T-cell (primary cell): ENCODE measurements at regions not wholly inside any gene's neighbourhood (a gene's known extent, or its start where the extent isn't known, plus 50 kb on each side); places are given as distances from the start of the nearest gene placed in this dataset.
"Not testable (repeated sequence)": the region's sequence is repeated elsewhere in the genome, so short reads cannot be mapped to it uniquely, and the experiment has no call there.

Source experiments
- ATAC-seq, 4 experiments: fragments of 200-7000 bp in 3 of 4; fragments of 150-1000 bp in 1 of 4; cut with Tn5 transposase; replicated peaks in 1 of 4; 1 replicate in 3 of 4; 2 replicates in 1 of 4; pipeline ENCODE4 v1.10.0; 2021; ENCODE audit warnings: moderate library complexity in 3 of 4, mild to moderate bottlenecking in 2 of 4, moderate number of reproducible peaks in 1 of 4
- CTCF ChIA-PET, 2 donors: fragments of 300-600 bp; sonication (Branson Sonifier 250); formaldehyde crosslinking; loops; one replicate each; lab custom pipeline; 2022; ENCODE audit warnings: antibody characterized with exemption in 2 of 2; lab: Charles Lee
- POLR2A ChIA-PET, 2 donors: fragments of 300-600 bp; sonication (Branson Sonifier 250); formaldehyde crosslinking; loops; one replicate each; lab custom pipeline; 2022; ENCODE audit warnings: antibody characterized with exemption in 2 of 2; lab: Charles Lee
- DNase-seq, 35 experiments: peaks; one replicate each; pipeline versions ENCODE4 v3.0.0 to v3.0.0-alpha.2; 2013 to 2023
- H3K27ac ChIP-seq: one replicate; pipeline ENCODE4 v1.5.1; 2013; ENCODE audit warnings: low read length
- H3K27me3 ChIP-seq, 2 experiments: replicated peaks in 1 of 2; 1 replicate in 1 of 2; 2 replicates in 1 of 2; pipeline versions ENCODE4 v1.6.1 to v1.7.0; 2013; ENCODE audit warnings: low read length in 1 of 2, mixed read lengths in 1 of 2; ENCODE audit not compliant: control insufficient read depth in 2 of 2, insufficient read depth in 2 of 2; ENCODE audit errors: extremely low read depth in 1 of 2
- H3K36me3 ChIP-seq, 2 donors: 1 replicate in 1 of 2; 2 replicates in 1 of 2; pipeline versions ENCODE4 v1.6.1 to v1.7.0; 2013; ENCODE audit warnings: low read length in 1 of 2; ENCODE audit not compliant: control insufficient read depth in 2 of 2, insufficient read depth in 1 of 2; ENCODE audit errors: extremely low read depth in 1 of 2
- H3K4me1 ChIP-seq, 2 experiments: 1 replicate in 1 of 2; 2 replicates in 1 of 2; pipeline versions ENCODE4 v1.6.1 to v1.7.0; 2013; ENCODE audit warnings: low read length in 2 of 2, mixed read lengths in 1 of 2; ENCODE audit not compliant: insufficient read depth in 2 of 2, control insufficient read depth in 1 of 2; ENCODE audit errors: extremely low read depth in 1 of 2
- H3K4me3 ChIP-seq, 2 donors: 1 replicate in 1 of 2; 2 replicates in 1 of 2; pipeline versions ENCODE4 v1.5.1 to v1.7.0; 2013; ENCODE audit warnings: mild to moderate bottlenecking in 2 of 2, low read length in 1 of 2, moderate library complexity in 1 of 2; ENCODE audit not compliant: control insufficient read depth in 1 of 2; ENCODE audit errors: extremely low read depth in 1 of 2
- H3K9me3 ChIP-seq: 2 replicates; pipeline ENCODE4 v1.7.0; 2013
- H3K27ac Mint-ChIP-seq, 2 donors: one replicate each; pipeline ENCODE4 v1.8.0; 2020 to 2021; ENCODE audit warnings: mild to moderate bottlenecking in 2 of 2, mixed read lengths in 2 of 2
- H3K27me3 Mint-ChIP-seq, 2 donors: one replicate each; pipeline ENCODE4 v1.8.0; 2021 to 2022; ENCODE audit warnings: mixed read lengths in 2 of 2
- H3K36me3 Mint-ChIP-seq: one replicate; pipeline ENCODE4 v1.8.0; 2021; ENCODE audit warnings: mixed read lengths
- H3K4me1 Mint-ChIP-seq, 3 donors: one replicate each; pipeline ENCODE4 v1.8.0; 2020 to 2022; ENCODE audit warnings: mixed read lengths in 3 of 3, mild to moderate bottlenecking in 1 of 3
- H3K4me3 Mint-ChIP-seq, 3 donors: one replicate each; pipeline ENCODE4 v1.8.0; 2020 to 2022; ENCODE audit warnings: mild to moderate bottlenecking in 3 of 3, mixed read lengths in 3 of 3, moderate library complexity in 3 of 3
- H3K9me3 Mint-ChIP-seq, 3 donors: one replicate each; pipeline ENCODE4 v1.8.0; 2020 to 2022; ENCODE audit warnings: mixed read lengths in 3 of 3
- WGBS: methylation state at CpG from one replicate; pipeline ENCODE4 v1.1.5; 2013; ENCODE audit warnings: missing lambda C conversion rate; ENCODE audit not compliant: insufficient coverage; 5-methylcytosine and 5-hydroxymethylcytosine counted together

DNA sequence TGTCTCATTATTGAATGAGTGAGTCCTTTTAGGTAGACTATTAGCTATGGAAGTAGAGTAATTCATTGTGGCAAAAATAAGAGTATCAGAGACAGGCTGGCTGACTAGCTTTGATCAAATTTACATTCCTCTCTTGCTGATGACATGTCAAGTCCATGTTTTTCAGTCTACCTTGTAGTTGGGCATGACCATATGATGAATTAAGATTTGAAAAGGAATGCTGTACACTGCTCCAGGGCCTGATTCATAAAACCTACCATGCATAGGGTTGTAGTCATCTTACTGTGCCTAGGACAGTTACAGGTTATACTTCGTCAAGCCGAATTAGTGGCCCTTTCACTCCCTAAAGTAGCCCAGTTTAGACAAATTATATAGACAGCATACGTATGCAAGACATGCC, 545.7 kb upstream of the MIS18BP1 start:
- no peaks in the 10 kb centered on the region for H3K36me3 Mint-ChIP-seq
- H3K4me3 Mint-ChIP-seq: no peak overlapping the region
- POLR2A ChIA-PET: no interaction called here

DNA sequence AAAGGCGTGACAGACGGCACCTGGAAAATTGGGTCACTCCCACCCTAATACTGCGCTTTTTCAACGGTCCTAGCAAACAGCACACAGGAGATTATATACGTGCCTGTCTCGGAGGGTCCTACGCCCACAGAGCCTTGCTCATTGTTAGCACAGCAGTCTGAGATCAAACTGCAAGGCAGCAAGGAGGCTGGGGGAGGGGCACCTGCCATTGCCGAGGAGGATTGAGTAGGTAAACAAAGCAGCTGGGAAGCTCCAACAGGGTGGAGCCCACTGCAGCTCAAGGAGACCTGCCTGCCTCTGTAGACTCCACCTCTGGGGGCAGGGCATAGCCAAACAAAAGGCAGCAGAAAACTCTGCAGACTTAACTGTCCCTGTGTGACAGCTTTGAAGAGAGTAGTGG, 543.0 kb upstream of the MIS18BP1 start:
- H3K36me3 Mint-ChIP-seq, ATAC-seq, DNase-seq, CTCF ChIA-PET, POLR2A ChIA-PET, H3K4me3 Mint-ChIP-seq, H3K4me3 ChIP-seq, H3K4me1 ChIP-seq, H3K9me3 ChIP-seq, H3K9me3 Mint-ChIP-seq, H3K27me3 Mint-ChIP-seq, H3K36me3 ChIP-seq, H3K27ac Mint-ChIP-seq, H3K27ac ChIP-seq, H3K4me1 Mint-ChIP-seq, H3K27me3 ChIP-seq: not testable (repeated sequence)
- 83% methylated on average over 6 of the region's 8 CpGs for WGBS

More for the DNA sequence above, 545.7 kb upstream of the MIS18BP1 start:
- Mint-ChIP-seq H3K27ac (no peak overlapping the region), H3K27me3 (no peaks in the 10 kb centered on the region), H3K4me1 (no peaks in the 10 kb centered on the region), H3K9me3 (peaks cover under 1 to 10% (median 2%) of the 10 kb centered on the region in 3 donors)
- Histone ChIP-seq H3K27me3 (no peaks in the 10 kb centered on the region), H3K27ac (no peak overlapping the region), H3K4me1 (no peaks in the 10 kb centered on the region), H3K9me3 (no peaks in the 10 kb centered on the region), H3K4me3 (no peak overlapping the region), H3K36me3 (no peaks in the 10 kb centered on the region)
- CTCF ChIA-PET: no interaction called here
- ATAC-seq: no peak
- WGBS: no CpG with 5 or more reads among the region's 3 CpGs
- no peak for DNase-seq

- DNase-seq (no peak), ATAC-seq (no peak)
- H3K27me3 Mint-ChIP-seq: no peaks in the 10 kb centered on the region
- POLR2A ChIA-PET: no interaction called here
- Histone ChIP-seq H3K9me3 (no peaks in the 10 kb centered on the region), H3K4me3 (no peak overlapping the region), H3K4me1 (no peaks in the 10 kb centered on the region), H3K36me3 (no peaks in the 10 kb centered on the region), H3K27ac (no peak overlapping the region), H3K27me3 (no peaks in the 10 kb centered on the region)
- no peak overlapping the region for H3K4me3 Mint-ChIP-seq
- peaks cover 0 to 4% (median 3%) of the 10 kb centered on the region in 3 donors for H3K9me3 Mint-ChIP-seq
- CTCF ChIA-PET: no interaction called here
- no peaks in the 10 kb centered on the region for H3K4me1 Mint-ChIP-seq
- H3K36me3 Mint-ChIP-seq: no peaks in the 10 kb centered on the region
- no CpG with 5 or more reads among the region's 4 CpGs for WGBS
- H3K27ac Mint-ChIP-seq: no peak overlapping the region
Observed at GRCh38 chr14:45793081-45793480, 540.1 kb upstream of the MIS18BP1 start.

DNA sequence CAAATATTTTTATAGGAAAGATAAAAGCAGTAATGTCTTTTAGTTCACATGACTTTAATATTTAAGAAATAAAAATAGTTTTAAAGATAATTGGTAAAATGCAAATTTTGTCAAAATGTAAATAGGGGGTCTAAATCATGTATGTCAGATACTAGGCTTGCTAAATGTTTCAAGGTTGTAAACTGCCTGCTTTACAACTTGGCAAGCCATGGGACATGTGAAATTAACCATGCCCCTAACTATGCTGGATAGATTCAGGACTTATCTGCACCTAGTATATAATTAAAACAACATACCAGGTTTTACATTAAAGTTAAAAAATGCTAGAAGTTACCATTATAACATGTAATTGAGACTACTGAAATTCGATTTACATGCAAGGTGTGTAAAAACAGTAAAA, 537.3 kb upstream of the MIS18BP1 start:
- DNase-seq: no peak

GRCh38 chr14:45787167-45787566, 534.2 kb upstream of the MIS18BP1 start:
- Mint-ChIP-seq H3K9me3 (peaks cover 9 to 46% (median 18%) of the 10 kb centered on the region in 3 donors), H3K4me3 (no peak overlapping the region), H3K4me1 (no peaks in the 10 kb centered on the region), H3K36me3 (no peaks in the 10 kb centered on the region), H3K27ac (no peak overlapping the region), H3K27me3 (no peaks in the 10 kb centered on the region)
- WGBS: no CpG with 5 or more reads among the region's 2 CpGs
- no peak overlapping the region for H3K27ac ChIP-seq
- H3K4me1 ChIP-seq: no peaks in the 10 kb centered on the region
- no peaks in the 10 kb centered on the region for H3K36me3 ChIP-seq
- H3K4me3 ChIP-seq: no peak overlapping the region
- no peaks in the 10 kb centered on the region for H3K27me3 ChIP-seq
- ChIA-PET POLR2A (no interaction called here), CTCF (no interaction called here)
- no peaks in the 10 kb centered on the region for H3K9me3 ChIP-seq
- ATAC-seq: no peak
- no peak for DNase-seq

More for the DNA sequence above, 537.3 kb upstream of the MIS18BP1 start:
- H3K4me1 ChIP-seq: no peaks in the 10 kb centered on the region
- no peaks in the 10 kb centered on the region for H3K36me3 Mint-ChIP-seq
- POLR2A ChIA-PET: no interaction called here
- H3K27ac ChIP-seq: no peak overlapping the region
- no peak for ATAC-seq
- no peak overlapping the region for H3K4me3 ChIP-seq
- no peaks in the 10 kb centered on the region for H3K9me3 ChIP-seq
- no CpG with 5 or more reads among the region's 1 CpG for WGBS
- CTCF ChIA-PET: no interaction called here
- no peaks in the 10 kb centered on the region for H3K36me3 ChIP-seq
- no peaks in the 10 kb centered on the region for H3K27me3 ChIP-seq
- H3K4me3 Mint-ChIP-seq: no peak overlapping the region
- H3K9me3 Mint-ChIP-seq: peaks cover 8 to 18% (median 9%) of the 10 kb centered on the region in 3 donors
- H3K27me3 Mint-ChIP-seq: no peaks in the 10 kb centered on the region
- H3K27ac Mint-ChIP-seq: no peak overlapping the region
- H3K4me1 Mint-ChIP-seq: no peaks in the 10 kb centered on the region

GRCh38 chr14:45786266-45786665, 533.3 kb upstream of the MIS18BP1 start:
- no peaks in the 10 kb centered on the region for H3K36me3 ChIP-seq
- H3K27me3 Mint-ChIP-seq: no peaks in the 10 kb centered on the region
- no peaks in the 10 kb centered on the region for H3K4me1 Mint-ChIP-seq
- no peak overlapping the region for H3K4me3 Mint-ChIP-seq
- no peaks in the 10 kb centered on the region for H3K27me3 ChIP-seq
- H3K36me3 Mint-ChIP-seq: no peaks in the 10 kb centered on the region
- no peak overlapping the region for H3K27ac Mint-ChIP-seq
- no peaks in the 10 kb centered on the region for H3K4me1 ChIP-seq
- H3K4me3 ChIP-seq: no peak overlapping the region
- peaks cover 16 to 53% (median 23%) of the 10 kb centered on the region in 3 donors for H3K9me3 Mint-ChIP-seq
- no peak for ATAC-seq
- no peak overlapping the region for H3K27ac ChIP-seq
- no peaks in the 10 kb centered on the region for H3K9me3 ChIP-seq
- no CpG with 5 or more reads among the region's 1 CpG for WGBS
- POLR2A ChIA-PET: no interaction called here
- CTCF ChIA-PET: no interaction called here
- DNase-seq: no peak

DNA sequence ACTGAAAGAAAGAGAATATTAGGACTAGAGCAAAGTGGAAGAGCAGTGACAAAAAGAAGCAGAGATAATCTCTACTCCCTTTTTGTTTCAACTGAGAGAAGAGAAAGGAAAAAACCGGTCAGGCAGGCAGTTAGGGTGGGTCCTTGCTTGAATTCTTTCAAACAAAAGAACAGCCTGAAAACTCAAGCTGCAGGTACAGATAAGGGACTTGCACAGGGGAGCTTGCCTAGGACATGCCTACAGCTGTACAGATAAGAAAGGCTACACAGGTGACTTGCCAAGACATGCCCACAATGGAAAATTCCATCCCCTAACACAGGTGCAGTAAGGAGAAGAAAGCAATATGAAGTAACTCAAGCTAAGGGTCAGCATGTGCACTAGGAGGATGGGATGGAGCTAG, 532.2 kb upstream of the MIS18BP1 start:
- CTCF ChIA-PET: no interaction called here
- Mint-ChIP-seq H3K27ac (no peak overlapping the region), H3K36me3 (no peaks in the 10 kb centered on the region), H3K4me1 (no peaks in the 10 kb centered on the region), H3K4me3 (no peak overlapping the region), H3K9me3 (peaks cover 25 to 62% (median 30%) of the 10 kb centered on the region in 3 donors), H3K27me3 (no peaks in the 10 kb centered on the region)
- no peaks in the 10 kb centered on the region for H3K36me3 ChIP-seq
- H3K4me1 ChIP-seq: no peaks in the 10 kb centered on the region
- DNase-seq (no peak), ATAC-seq (no peak)
- no peaks in the 10 kb centered on the region for H3K27me3 ChIP-seq
- no peak overlapping the region for H3K4me3 ChIP-seq
- H3K9me3 ChIP-seq: no peaks in the 10 kb centered on the region
- WGBS: no CpG with 5 or more reads among the region's 1 CpG
- POLR2A ChIA-PET: no interaction called here
- no peak overlapping the region for H3K27ac ChIP-seq
